ENCODE measurements at regions not wholly inside any gene's neighbourhood (a gene's known extent, or its start where the extent isn't known, plus 50 kb on each side); places are given as distances from the start of the nearest gene placed in this dataset.

- TF ChIP-seq, protein P1, sequence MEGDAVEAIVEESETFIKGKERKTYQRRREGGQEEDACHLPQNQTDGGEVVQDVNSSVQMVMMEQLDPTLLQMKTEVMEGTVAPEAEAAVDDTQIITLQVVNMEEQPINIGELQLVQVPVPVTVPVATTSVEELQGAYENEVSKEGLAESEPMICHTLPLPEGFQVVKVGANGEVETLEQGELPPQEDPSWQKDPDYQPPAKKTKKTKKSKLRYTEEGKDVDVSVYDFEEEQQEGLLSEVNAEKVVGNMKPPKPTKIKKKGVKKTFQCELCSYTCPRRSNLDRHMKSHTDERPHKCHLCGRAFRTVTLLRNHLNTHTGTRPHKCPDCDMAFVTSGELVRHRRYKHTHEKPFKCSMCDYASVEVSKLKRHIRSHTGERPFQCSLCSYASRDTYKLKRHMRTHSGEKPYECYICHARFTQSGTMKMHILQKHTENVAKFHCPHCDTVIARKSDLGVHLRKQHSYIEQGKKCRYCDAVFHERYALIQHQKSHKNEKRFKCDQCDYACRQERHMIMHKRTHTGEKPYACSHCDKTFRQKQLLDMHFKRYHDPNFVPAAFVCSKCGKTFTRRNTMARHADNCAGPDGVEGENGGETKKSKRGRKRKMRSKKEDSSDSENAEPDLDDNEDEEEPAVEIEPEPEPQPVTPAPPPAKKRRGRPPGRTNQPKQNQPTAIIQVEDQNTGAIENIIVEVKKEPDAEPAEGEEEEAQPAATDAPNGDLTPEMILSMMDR (conservative IDR thresholded peaks at IDR 0.05; ENCODE audit: low read depth, low read length), result no peak
- TF ChIP-seq EZH2phosphoT487 (IDR thresholded peaks at IDR 0.05; ENCODE audit: borderline replicate concordance, low read length), result no peak
Observed at GRCh38 chr1:185434721-185435120, 117.7 kb upstream of the IVNS1ABP start.

Measured in PC-3 (cell line).